ENCODE measurements at regions not wholly inside any gene's neighbourhood (a gene's known extent, or its start where the extent isn't known, plus 50 kb on each side); places are given as distances from the start of the nearest gene placed in this dataset.
"Not testable (repeated sequence)": the region's sequence is repeated elsewhere in the genome, so short reads cannot be mapped to it uniquely, and the experiment has no call there.

- ChIA-PET CTCF (no interaction called here), POLR2A (no interaction called here)
- Mint-ChIP-seq H3K4me3 (no peak overlapping the region), H3K27me3 (no peaks in the 10 kb centered on the region), H3K36me3 (ENCODE audit: low read depth) (no peaks in the 10 kb centered on the region), H3K4me1 (peaks cover 5% of the 10 kb centered on the region), H3K9me3 (no peaks in the 10 kb centered on the region), H3K27ac (no peak overlapping the region)
- no peak for DNase-seq
These were observed 73.7 kb upstream of the HIVEP1 start for GRCh38 chr6:11938285-11938890.

DNA sequence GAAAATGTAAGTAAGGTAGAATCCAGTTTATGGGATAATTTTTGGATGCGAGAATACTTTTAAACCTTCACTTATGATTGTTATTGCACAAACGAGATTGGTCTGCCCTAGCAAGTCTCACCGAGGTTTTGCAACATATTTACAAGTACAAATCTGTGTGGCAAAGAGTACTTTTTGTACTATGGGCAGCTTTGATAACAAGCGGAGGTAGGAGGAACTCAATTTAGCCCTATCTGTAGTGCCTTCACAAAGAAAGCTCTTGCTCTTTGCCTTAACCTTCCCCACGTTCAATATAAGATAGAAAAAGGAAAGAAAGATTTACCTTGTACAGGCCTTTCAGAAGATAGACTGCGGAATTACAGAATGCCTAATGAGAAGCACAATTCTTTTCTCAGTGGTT, 77.5 kb upstream of the HIVEP1 start:
- Mint-ChIP-seq H3K27ac (no peak overlapping the region), H3K9me3 (no peaks in the 10 kb centered on the region), H3K4me3 (no peak overlapping the region), H3K36me3 (ENCODE audit: low read depth) (no peaks in the 10 kb centered on the region), H3K4me1 (peaks cover 2% of the 10 kb centered on the region), H3K27me3 (no peaks in the 10 kb centered on the region)
- ChIA-PET POLR2A (no interaction called here), CTCF (interaction anchor here (1.4 kb wide), 1 partner anchor 10 kb away, joined by 3 read pairs; no protein-coding TSS in a partner anchor)
- no peak for DNase-seq

DNA sequence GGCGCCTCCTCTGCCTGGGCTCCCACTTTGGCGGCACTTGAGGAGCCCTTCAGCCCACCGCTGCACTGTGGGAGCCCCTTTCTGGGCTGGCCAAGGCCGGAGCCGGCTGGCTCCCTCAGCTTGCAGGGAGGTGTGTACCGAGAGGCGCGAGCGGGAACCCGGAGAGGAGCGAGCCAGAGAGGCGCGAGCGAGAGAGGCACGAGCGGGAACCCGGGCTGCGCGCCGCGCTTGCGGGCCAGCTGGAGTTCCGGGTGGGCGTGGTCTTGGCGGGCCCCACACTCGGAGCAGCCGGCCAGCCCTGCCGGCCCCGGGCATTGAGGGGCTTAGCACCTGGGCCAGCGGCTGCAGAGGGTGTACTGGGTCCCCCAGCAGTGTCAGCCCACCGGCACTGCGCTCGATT, 79.2 kb upstream of the HIVEP1 start:
- H3K27ac Mint-ChIP-seq; DNase-seq; H3K4me3 Mint-ChIP-seq; H3K9me3 Mint-ChIP-seq; H3K4me1 Mint-ChIP-seq; H3K27me3 Mint-ChIP-seq; H3K36me3 Mint-ChIP-seq (ENCODE audit: low read depth); CTCF ChIA-PET; POLR2A ChIA-PET: not testable (repeated sequence)

DNA sequence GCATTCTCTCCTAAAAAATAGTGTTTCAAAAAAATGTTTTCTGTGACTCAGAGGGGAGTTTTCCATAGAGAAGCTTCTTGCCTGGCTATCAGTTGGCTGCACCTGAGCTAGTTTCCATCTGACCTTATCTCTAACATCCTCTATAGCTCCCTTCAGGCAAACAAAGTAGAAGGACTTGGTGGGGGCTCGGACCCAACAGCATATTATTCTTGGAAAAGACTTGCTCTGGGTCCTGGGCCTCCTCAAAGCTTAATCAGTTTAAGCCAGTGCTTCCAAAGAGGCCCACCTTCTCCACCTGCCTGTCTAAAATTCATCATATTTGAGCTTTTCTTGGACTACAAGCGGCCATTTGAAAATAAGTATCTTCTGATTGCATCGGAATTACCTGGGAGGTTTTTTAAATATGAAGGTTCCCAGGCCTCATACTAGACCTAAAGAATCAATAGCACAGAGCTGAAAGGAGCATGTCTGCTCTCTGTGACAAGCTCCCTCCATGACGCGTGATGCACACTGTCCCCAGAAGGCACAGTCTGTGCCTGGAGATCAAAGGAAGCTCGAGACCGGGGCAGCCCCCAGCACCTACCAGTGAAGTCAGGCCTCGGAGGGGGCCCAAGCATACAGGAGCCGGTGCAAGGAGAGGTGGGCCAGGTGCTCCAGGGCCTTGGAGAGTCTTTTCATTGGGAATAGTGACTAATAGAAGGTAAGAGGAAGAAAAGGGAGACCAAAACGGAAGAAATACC, 80.6 kb upstream of the HIVEP1 start:
- no peak for DNase-seq
- CTCF ChIA-PET, result interaction anchor here (0.6 kb wide), 1 partner anchor 262 kb away, joined by 3 read pairs; no protein-coding TSS in a partner anchor
- Mint-ChIP-seq H3K4me3 (no peak overlapping the region), H3K4me1 (no peaks in the 10 kb centered on the region), H3K36me3 (ENCODE audit: low read depth) (no peaks in the 10 kb centered on the region), H3K27me3 (no peaks in the 10 kb centered on the region), H3K27ac (no peak overlapping the region), H3K9me3 (no peaks in the 10 kb centered on the region)
- POLR2A ChIA-PET, result no interaction called here

GRCh38 chr6:11930834-11931233, 81.3 kb upstream of the HIVEP1 start:
- H3K27me3 Mint-ChIP-seq; H3K27ac Mint-ChIP-seq; POLR2A ChIA-PET; H3K4me3 Mint-ChIP-seq; H3K4me1 Mint-ChIP-seq; H3K36me3 Mint-ChIP-seq (ENCODE audit: low read depth); H3K9me3 Mint-ChIP-seq; DNase-seq: not testable (repeated sequence)
- CTCF ChIA-PET, result interaction anchor here (0.9 to 1.3 kb wide), 3 partner anchors 9 to 126 kb away, joined by 3 to 4 read pairs (median 3); no protein-coding TSS in a partner anchor

- Mint-ChIP-seq H3K4me1 (no peaks in the 10 kb centered on the region), H3K4me3 (no peak overlapping the region), H3K36me3 (ENCODE audit: low read depth) (no peaks in the 10 kb centered on the region), H3K27me3 (no peaks in the 10 kb centered on the region), H3K27ac (no peak overlapping the region), H3K9me3 (no peaks in the 10 kb centered on the region)
- POLR2A ChIA-PET, result no interaction called here
- DNase-seq, result no peak
- CTCF ChIA-PET, result interaction anchor here (0.9 to 1.3 kb wide), 3 partner anchors 10 to 126 kb away, joined by 3 to 4 read pairs (median 3); no protein-coding TSS in a partner anchor
These were observed 81.9 kb upstream of the HIVEP1 start for GRCh38 chr6:11930240-11930639.

DNA sequence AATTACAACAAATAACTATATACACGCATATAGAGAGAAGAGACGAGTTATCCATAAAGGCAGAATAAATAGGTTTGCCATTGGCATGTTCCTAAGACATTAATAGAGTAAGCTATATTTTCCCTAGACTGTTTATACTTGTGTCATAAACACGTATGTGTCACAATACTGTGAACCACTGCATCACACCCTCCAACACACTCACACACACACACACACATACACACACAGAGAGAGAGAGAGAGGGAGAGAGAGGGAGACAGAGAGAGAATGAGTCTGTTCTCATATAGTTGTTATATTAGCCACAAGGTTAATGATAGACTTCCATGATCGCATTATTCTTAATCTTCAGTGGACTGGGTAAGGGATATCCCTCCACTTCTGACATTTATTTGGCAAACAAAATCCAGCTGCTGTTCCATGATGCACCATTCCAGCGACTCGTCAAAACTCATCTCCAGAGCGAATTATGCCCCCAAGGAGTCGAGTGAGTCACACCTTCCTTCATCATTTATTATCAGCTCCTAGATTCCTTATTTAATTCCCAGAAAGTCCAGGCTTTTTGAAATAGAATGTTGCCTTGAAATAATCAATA, 82.8 kb upstream of the HIVEP1 start:
- no peak overlapping the region for H3K4me3 Mint-ChIP-seq
- H3K27ac Mint-ChIP-seq, result no peak overlapping the region
- no peaks in the 10 kb centered on the region for H3K9me3 Mint-ChIP-seq
- DNase-seq, result no peak
- no peaks in the 10 kb centered on the region for H3K36me3 Mint-ChIP-seq (ENCODE audit: low read depth)
- H3K4me1 Mint-ChIP-seq, result no peaks in the 10 kb centered on the region
- CTCF ChIA-PET, result interaction anchor here (0.6 to 1.3 kb wide), 3 partner anchors 10 to 127 kb away, joined by 3 to 4 read pairs (median 3); no protein-coding TSS in a partner anchor
- POLR2A ChIA-PET, result no interaction called here
- no peaks in the 10 kb centered on the region for H3K27me3 Mint-ChIP-seq

GRCh38 chr6:11926594-11927407, 85.3 kb upstream of the HIVEP1 start:
- Mint-ChIP-seq H3K36me3 (ENCODE audit: low read depth) (no peaks in the 10 kb centered on the region), H3K4me3 (no peak overlapping the region), H3K4me1 (no peaks in the 10 kb centered on the region), H3K9me3 (no peaks in the 10 kb centered on the region), H3K27me3 (no peaks in the 10 kb centered on the region), H3K27ac (no peak overlapping the region)
- ChIA-PET POLR2A (no interaction called here), CTCF (interaction anchor here (0.7 kb wide), 1 partner anchor 19 kb away, joined by 3 read pairs; no protein-coding TSS in a partner anchor)
- no peak for DNase-seq

DNA sequence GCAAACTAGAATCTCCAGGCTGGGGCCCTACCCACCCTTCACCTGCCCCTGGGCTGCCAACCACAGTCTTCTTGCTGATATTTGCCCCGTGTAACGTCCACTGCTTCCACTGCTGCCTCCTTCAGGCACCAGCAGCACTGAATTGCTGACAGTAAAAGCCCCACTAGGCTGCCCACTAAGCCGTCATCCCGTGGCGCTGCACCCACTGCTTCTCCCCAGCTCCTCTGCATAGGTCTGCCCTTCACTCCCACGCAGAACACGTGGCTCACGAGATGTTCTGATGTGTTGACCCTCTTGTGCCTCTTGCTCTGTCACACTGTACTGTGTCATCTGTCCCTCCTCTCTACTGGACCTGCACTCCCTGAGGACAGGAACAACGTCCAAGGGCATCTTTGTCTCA, 86.3 kb upstream of the HIVEP1 start:
- H3K4me1 Mint-ChIP-seq, result no peaks in the 10 kb centered on the region
- no peaks in the 10 kb centered on the region for H3K36me3 Mint-ChIP-seq (ENCODE audit: low read depth)
- ChIA-PET POLR2A (no interaction called here), CTCF (interaction anchor here (0.7 kb wide), 1 partner anchor 18 kb away, joined by 3 read pairs; no protein-coding TSS in a partner anchor)
- H3K4me3 Mint-ChIP-seq, result no peak overlapping the region
- H3K9me3 Mint-ChIP-seq, result no peaks in the 10 kb centered on the region
- no peak for DNase-seq
- H3K27me3 Mint-ChIP-seq, result no peaks in the 10 kb centered on the region
- H3K27ac Mint-ChIP-seq, result no peak overlapping the region

GRCh38 chr6:11923621-11924020, 88.5 kb upstream of the HIVEP1 start:
- H3K27ac Mint-ChIP-seq, result no peak overlapping the region
- CTCF ChIA-PET, result interaction anchor here (1.2 kb wide), 1 partner anchor 10 kb away, joined by 3 read pairs; no protein-coding TSS in a partner anchor
- no peak for DNase-seq
- H3K27me3 Mint-ChIP-seq, result no peaks in the 10 kb centered on the region
- no peak overlapping the region for H3K4me3 Mint-ChIP-seq
- POLR2A ChIA-PET, result no interaction called here
- H3K4me1 Mint-ChIP-seq, result no peaks in the 10 kb centered on the region
- no peaks in the 10 kb centered on the region for H3K36me3 Mint-ChIP-seq (ENCODE audit: low read depth)
- no peaks in the 10 kb centered on the region for H3K9me3 Mint-ChIP-seq

DNA sequence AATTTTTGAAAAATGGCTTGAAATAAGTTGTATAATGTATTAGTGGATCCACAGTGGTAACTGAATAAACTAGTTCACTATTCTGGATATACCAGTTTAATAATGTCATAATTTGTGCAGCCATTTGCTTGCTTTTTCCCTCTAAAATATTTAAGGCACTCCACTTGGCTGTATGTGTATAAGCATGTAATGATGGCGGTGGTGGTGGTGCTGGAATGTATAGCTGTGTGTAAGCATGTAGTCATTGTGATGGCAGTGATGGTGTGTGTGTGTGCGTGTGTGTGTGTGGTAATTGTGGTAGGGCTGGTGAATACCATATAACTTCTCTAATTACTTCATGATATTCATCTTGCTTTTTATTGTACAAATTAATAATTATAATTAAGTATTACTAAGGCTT, 89.2 kb upstream of the HIVEP1 start:
- H3K27me3 Mint-ChIP-seq, result no peaks in the 10 kb centered on the region
- no peaks in the 10 kb centered on the region for H3K4me1 Mint-ChIP-seq
- no peak overlapping the region for H3K4me3 Mint-ChIP-seq
- no peak overlapping the region for H3K27ac Mint-ChIP-seq
- no peaks in the 10 kb centered on the region for H3K36me3 Mint-ChIP-seq (ENCODE audit: low read depth)
- H3K9me3 Mint-ChIP-seq, result no peaks in the 10 kb centered on the region
- CTCF ChIA-PET, result no interaction called here
- POLR2A ChIA-PET, result no interaction called here
- no peak for DNase-seq

GRCh38 chr6:11921751-11922150, 90.4 kb upstream of the HIVEP1 start:
- no peaks in the 10 kb centered on the region for H3K27me3 Mint-ChIP-seq
- H3K36me3 Mint-ChIP-seq (ENCODE audit: low read depth), result no peaks in the 10 kb centered on the region
- H3K4me1 Mint-ChIP-seq, result no peaks in the 10 kb centered on the region
- ChIA-PET CTCF (interaction anchor here (0.8 kb wide), 1 partner anchor 26 kb away, joined by 3 read pairs; no protein-coding TSS in a partner anchor), POLR2A (no interaction called here)
- no peaks in the 10 kb centered on the region for H3K9me3 Mint-ChIP-seq
- DNase-seq, result no peak
- no peak overlapping the region for H3K4me3 Mint-ChIP-seq
- no peak overlapping the region for H3K27ac Mint-ChIP-seq

- H3K36me3 Mint-ChIP-seq (ENCODE audit: low read depth), result no peaks in the 10 kb centered on the region
- H3K27me3 Mint-ChIP-seq, result no peaks in the 10 kb centered on the region
- no peak overlapping the region for H3K27ac Mint-ChIP-seq
- no peak overlapping the region for H3K4me3 Mint-ChIP-seq
- no peak for DNase-seq
- POLR2A ChIA-PET, result no interaction called here
- no peaks in the 10 kb centered on the region for H3K9me3 Mint-ChIP-seq
- CTCF ChIA-PET, result interaction anchor here (0.8 to 1.1 kb wide), 2 partner anchors 26 to 92 kb away, joined by 3 read pairs; no protein-coding TSS in a partner anchor
- H3K4me1 Mint-ChIP-seq, result no peaks in the 10 kb centered on the region
These were observed 91.1 kb upstream of the HIVEP1 start for GRCh38 chr6:11921017-11921438.
